ENCODE measurements at regions not wholly inside any gene's neighbourhood (a gene's known extent, or its start where the extent isn't known, plus 50 kb on each side); places are given as distances from the start of the nearest gene placed in this dataset.
"Not testable (repeated sequence)": the region's sequence is repeated elsewhere in the genome, so short reads cannot be mapped to it uniquely, and the experiment has no call there.

- Histone ChIP-seq H3K36me3 (no peaks in the 10 kb centered on the region), H3K27me3 (no peaks in the 10 kb centered on the region), H3K4me1 (no peaks in the 10 kb centered on the region), H3K27ac (no peak overlapping the region), H3K4me3 (no peak overlapping the region), H3K9me3 (no peaks in the 10 kb centered on the region)
- WGBS, 2 donors (ENCODE audit: low coverage in 1 of 2): 84 to 85% methylated on average over 2 of the region's 2 CpGs
- intact Hi-C loops (cut with DNase I; ENCODE audit: low total_unique reads): no loop called here
- TF ChIP-seq POLR2A (IDR thresholded peaks at IDR 0.05) (no peak), POLR2AphosphoS5 (IDR thresholded peaks at IDR 0.05) (no peak), EP300 (IDR thresholded peaks at IDR 0.05; ENCODE audit: low read depth) (no peak)
- in situ Hi-C loops (cut with MboI; ENCODE audit: low pct_ligation_motif_present in 1 of 4, low pct_unique_long_range_greater_than_20kb in 1 of 4, low sequenced_read_pairs in 3 of 4): no loop called here
- DNase-seq: no peak
Observed at GRCh38 chr6:80503660-80504059, 397.2 kb downstream of the BCKDHB start.

- H3K27me3 ChIP-seq: no peaks in the 10 kb centered on the region
- H3K4me1 ChIP-seq: no peaks in the 10 kb centered on the region
- no peaks in the 10 kb centered on the region for H3K36me3 ChIP-seq
- no peak overlapping the region for H3K27ac ChIP-seq
- 65 to 80% methylated on average over 1 of the region's 1 CpG for WGBS, 2 donors (ENCODE audit: low coverage in 1 of 2)
- H3K4me3 ChIP-seq: no peak overlapping the region
- in situ Hi-C loops (cut with MboI; ENCODE audit: low pct_ligation_motif_present in 1 of 4, low pct_unique_long_range_greater_than_20kb in 1 of 4, low sequenced_read_pairs in 3 of 4) (no loop called here), intact Hi-C loops (cut with DNase I; ENCODE audit: low total_unique reads) (no loop called here)
- TF ChIP-seq POLR2A (IDR thresholded peaks at IDR 0.05) (no peak), CTCF (IDR thresholded peaks at IDR 0.05) (no peak), POLR2AphosphoS5 (IDR thresholded peaks at IDR 0.05) (no peak), EP300 (IDR thresholded peaks at IDR 0.05; ENCODE audit: low read depth) (no peak)
- no peak for DNase-seq
- no peaks in the 10 kb centered on the region for H3K9me3 ChIP-seq
Observed at GRCh38 chr6:80502871-80503270, 396.4 kb downstream of the BCKDHB start.

GRCh38 chr6:80501636-80502035, 395.2 kb downstream of the BCKDHB start:
- Histone ChIP-seq H3K36me3 (no peaks in the 10 kb centered on the region), H3K9me3 (no peaks in the 10 kb centered on the region), H3K4me1 (no peaks in the 10 kb centered on the region), H3K4me3 (no peak overlapping the region), H3K27me3 (no peaks in the 10 kb centered on the region), H3K27ac (no peak overlapping the region)
- no peak for DNase-seq
- TF ChIP-seq POLR2AphosphoS5 (IDR thresholded peaks at IDR 0.05) (no peak), CTCF (IDR thresholded peaks at IDR 0.05) (no peak), EP300 (IDR thresholded peaks at IDR 0.05; ENCODE audit: low read depth) (no peak), POLR2A (IDR thresholded peaks at IDR 0.05) (no peak)
- in situ Hi-C loops (cut with MboI; ENCODE audit: low pct_ligation_motif_present in 1 of 4, low pct_unique_long_range_greater_than_20kb in 1 of 4, low sequenced_read_pairs in 3 of 4): no loop called here
- 66 to 90% methylated on average over 4 of the region's 4 CpGs for WGBS, 2 donors (ENCODE audit: low coverage in 1 of 2)
- intact Hi-C loops (cut with DNase I; ENCODE audit: low total_unique reads): no loop called here

GRCh38 chr6:80497696-80498486, 391.4 kb downstream of the BCKDHB start:
- Histone ChIP-seq H3K27ac (peak overlapping the region in 2 of 4 donors; percentile 12 to 21), H3K4me3 (peak overlapping the region in 3 of 4 donors; percentile 1 to 22 (median 16))
- peak; percentile 51 for DNase-seq
- intact Hi-C loops (cut with DNase I; ENCODE audit: low total_unique reads); in situ Hi-C loops (cut with MboI; ENCODE audit: low pct_ligation_motif_present in 1 of 4, low pct_unique_long_range_greater_than_20kb in 1 of 4, low sequenced_read_pairs in 3 of 4); H3K9me3 ChIP-seq; H3K27me3 ChIP-seq; H3K36me3 ChIP-seq; H3K4me1 ChIP-seq: not testable (repeated sequence)
- 67% methylated on average over 16 of the region's 18 CpGs; no CpG with 5 or more reads in 1 of the 2 donors for WGBS, 2 donors (ENCODE audit: low coverage in 1 of 2)

- Histone ChIP-seq H3K27me3 (no peaks in the 10 kb centered on the region), H3K36me3 (no peaks in the 10 kb centered on the region), H3K9me3 (no peaks in the 10 kb centered on the region), H3K4me3 (no peak overlapping the region), H3K27ac (no peak overlapping the region), H3K4me1 (no peaks in the 10 kb centered on the region)
- in situ Hi-C loops (cut with MboI; ENCODE audit: low pct_ligation_motif_present in 1 of 4, low pct_unique_long_range_greater_than_20kb in 1 of 4, low sequenced_read_pairs in 3 of 4): no loop called here
- 69 to 72% methylated on average over 3 of the region's 3 CpGs for WGBS, 2 donors (ENCODE audit: low coverage in 1 of 2)
- intact Hi-C loops (cut with DNase I; ENCODE audit: low total_unique reads): no loop called here
- DNase-seq: no peak
- TF ChIP-seq POLR2A (IDR thresholded peaks at IDR 0.05) (no peak), EP300 (IDR thresholded peaks at IDR 0.05; ENCODE audit: low read depth) (no peak), POLR2AphosphoS5 (IDR thresholded peaks at IDR 0.05) (no peak), CTCF (IDR thresholded peaks at IDR 0.05) (no peak)
Observed at GRCh38 chr6:80489911-80490635, 383.6 kb downstream of the BCKDHB start.

All from transverse colon (tissue), 4 donors.